ENCODE measurements at regions not wholly inside any gene's neighbourhood (a gene's known extent, or its start where the extent isn't known, plus 50 kb on each side); places are given as distances from the start of the nearest gene placed in this dataset.

DNA sequence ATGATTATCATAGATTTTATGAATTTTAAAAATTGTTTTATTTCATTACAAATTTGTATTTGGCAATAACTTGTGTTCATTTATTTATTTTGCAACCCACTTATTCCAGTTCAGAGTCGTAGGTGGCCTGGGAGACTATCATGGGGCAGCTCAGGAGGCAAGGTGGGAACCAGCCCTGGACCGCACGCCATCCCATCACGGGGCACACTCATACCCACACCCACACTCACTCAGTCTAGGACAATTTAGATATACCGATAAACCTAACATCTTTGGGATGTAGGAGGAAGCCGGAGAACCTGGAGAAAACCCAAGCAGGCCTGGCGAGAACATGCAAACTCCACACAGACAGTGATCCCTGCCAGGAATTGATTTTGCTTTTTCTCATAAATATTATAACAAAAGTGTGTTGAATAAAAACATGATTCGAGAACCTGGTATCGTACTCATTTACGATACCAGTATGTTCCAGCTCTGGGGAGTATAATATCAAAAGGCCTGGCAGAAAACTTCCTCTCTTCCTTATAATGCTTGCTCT, 205.3 kb downstream of the NFKBIZ start:
- Histone ChIP-seq H3K79me2 (ENCODE audit: insufficient read depth, low read length) (no peaks in the 10 kb centered on the region), H3F3A (ENCODE audit: low read depth) (no peaks in the 10 kb centered on the region), H3K4me3 (ENCODE audit: low read length, poor library complexity, severe bottlenecking) (no peak overlapping the region), H3K4me2 (ENCODE audit: low read depth, low read length, poor library complexity, severe bottlenecking) (no peak overlapping the region), H3K36me3 (ENCODE audit: insufficient read depth, low read length) (no peaks in the 10 kb centered on the region), H4K20me1 (ENCODE audit: insufficient read depth, low read length, poor library complexity, severe bottlenecking) (no peaks in the 10 kb centered on the region), H2AFZ (ENCODE audit: low read length) (no peak overlapping the region), H3K27me3 (ENCODE audit: insufficient read depth, low read length, poor library complexity, severe bottlenecking) (no peaks in the 10 kb centered on the region), H3K4me1 (ENCODE audit: insufficient read depth, low read length, poor library complexity, severe bottlenecking) (peaks cover 24% of the 10 kb centered on the region), H3K9me2 (replicated peaks; ENCODE audit: low read depth, low read length) (no peaks in the 10 kb centered on the region), H3K9me3 (ENCODE audit: insufficient read depth, low read depth, low read length) (peaks cover under 1% of the 10 kb centered on the region; the same call in 1 of the 2 replicates), H3K9ac (ENCODE audit: low read depth, low read length, poor library complexity, severe bottlenecking) (no peak overlapping the region)
- TF ChIP-seq, protein P1, sequence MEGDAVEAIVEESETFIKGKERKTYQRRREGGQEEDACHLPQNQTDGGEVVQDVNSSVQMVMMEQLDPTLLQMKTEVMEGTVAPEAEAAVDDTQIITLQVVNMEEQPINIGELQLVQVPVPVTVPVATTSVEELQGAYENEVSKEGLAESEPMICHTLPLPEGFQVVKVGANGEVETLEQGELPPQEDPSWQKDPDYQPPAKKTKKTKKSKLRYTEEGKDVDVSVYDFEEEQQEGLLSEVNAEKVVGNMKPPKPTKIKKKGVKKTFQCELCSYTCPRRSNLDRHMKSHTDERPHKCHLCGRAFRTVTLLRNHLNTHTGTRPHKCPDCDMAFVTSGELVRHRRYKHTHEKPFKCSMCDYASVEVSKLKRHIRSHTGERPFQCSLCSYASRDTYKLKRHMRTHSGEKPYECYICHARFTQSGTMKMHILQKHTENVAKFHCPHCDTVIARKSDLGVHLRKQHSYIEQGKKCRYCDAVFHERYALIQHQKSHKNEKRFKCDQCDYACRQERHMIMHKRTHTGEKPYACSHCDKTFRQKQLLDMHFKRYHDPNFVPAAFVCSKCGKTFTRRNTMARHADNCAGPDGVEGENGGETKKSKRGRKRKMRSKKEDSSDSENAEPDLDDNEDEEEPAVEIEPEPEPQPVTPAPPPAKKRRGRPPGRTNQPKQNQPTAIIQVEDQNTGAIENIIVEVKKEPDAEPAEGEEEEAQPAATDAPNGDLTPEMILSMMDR (conservative IDR thresholded peaks at IDR 0.05; ENCODE audit: low read length) = no peak
- no peak for TF ChIP-seq EZH2phosphoT487 (IDR thresholded peaks at IDR 0.05; ENCODE audit: borderline replicate concordance)

DNA sequence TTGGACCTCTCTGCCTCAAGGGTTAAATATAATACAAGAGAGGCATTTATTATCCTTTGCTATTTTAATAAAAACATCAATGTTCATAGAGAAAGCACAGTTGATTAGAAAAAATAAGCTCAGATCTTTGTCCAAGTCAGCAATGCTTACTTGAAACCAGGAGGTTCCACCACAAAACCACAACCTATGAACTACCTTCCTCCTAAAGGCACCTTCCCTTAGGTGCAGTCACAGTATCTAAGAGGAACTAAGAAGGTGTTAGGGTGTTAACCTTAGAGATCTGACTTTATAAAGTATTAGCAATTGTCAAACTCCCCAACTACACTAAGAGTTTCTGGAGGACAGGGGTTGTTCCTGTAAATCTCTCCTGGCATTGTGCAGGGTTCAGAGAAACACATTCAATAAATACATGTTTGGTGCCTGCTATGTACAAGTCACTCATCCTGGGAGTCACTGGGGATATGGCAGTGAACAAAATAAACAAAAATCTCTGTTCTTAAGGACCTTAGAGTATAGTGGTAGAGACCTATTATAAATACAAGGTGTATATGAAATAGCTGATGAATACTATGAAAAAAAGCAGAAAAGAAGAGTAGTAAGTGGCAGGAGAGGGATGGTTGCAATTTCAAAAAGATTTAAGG, 208.6 kb downstream of the NFKBIZ start:
- no peak for TF ChIP-seq EZH2phosphoT487 (IDR thresholded peaks at IDR 0.05; ENCODE audit: borderline replicate concordance)
- TF ChIP-seq, protein P1 (conservative IDR thresholded peaks at IDR 0.05; ENCODE audit: low read length) = no peak

DNA sequence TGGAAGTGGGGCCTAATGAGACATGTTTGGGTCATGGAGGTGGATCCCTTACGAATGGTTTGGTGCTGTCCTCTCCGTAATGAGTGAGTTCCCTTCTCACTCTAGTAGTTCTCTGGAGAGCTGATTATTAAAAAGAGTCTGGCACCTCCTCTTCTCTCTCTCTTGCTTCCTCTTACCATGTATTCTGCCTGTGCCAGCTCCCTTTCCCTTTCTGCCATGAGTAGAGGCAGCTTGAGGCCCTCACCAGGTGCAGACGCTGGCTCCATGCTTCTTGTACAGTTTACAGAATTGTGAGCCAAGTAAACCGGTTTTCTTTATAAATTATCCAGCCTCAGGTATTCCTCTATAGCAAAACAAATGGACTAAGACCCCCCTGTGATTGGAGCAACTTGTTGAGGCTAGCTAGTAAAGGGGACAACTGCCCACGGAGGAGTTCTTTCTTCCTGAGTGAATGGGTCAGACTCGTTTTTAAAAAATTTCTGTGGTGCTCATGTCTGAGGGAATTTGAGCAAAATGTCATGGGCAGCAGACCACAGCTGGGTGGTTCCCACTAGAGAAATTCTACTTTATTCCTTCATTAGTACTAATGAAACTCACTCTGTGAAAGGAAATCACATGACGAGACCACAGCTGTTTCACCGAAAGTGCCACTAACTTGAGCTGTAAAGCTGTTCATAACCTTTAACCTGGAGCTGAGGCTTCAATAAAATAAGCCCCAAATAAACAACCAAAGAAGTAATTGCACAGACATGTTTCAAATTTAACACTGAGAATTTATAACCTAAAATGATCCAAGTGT, 210.0 kb downstream of the NFKBIZ start:
- 0 out of 2 replicates have a peak overlapping the region, but pooled peaks have one; percentile 44 for H2AFZ ChIP-seq (ENCODE audit: low read length)
- no peaks in the 10 kb centered on the region for H3K9me2 ChIP-seq (replicated peaks; ENCODE audit: low read depth, low read length)
- TF ChIP-seq, protein P1 (conservative IDR thresholded peaks at IDR 0.05; ENCODE audit: low read length) = no peak
- TF ChIP-seq EZH2phosphoT487 (IDR thresholded peaks at IDR 0.05; ENCODE audit: borderline replicate concordance) = no peak
- H4K20me1 ChIP-seq (ENCODE audit: insufficient read depth, low read length, poor library complexity, severe bottlenecking) = no peaks in the 10 kb centered on the region
- no peaks in the 10 kb centered on the region for H3K9me3 ChIP-seq (ENCODE audit: insufficient read depth, low read depth, low read length)
- no peaks in the 10 kb centered on the region for H3K27me3 ChIP-seq (ENCODE audit: insufficient read depth, low read length, poor library complexity, severe bottlenecking)
- H3K4me2 ChIP-seq (ENCODE audit: low read depth, low read length, poor library complexity, severe bottlenecking) = peak overlapping the region; percentile 11
- H3K4me1 ChIP-seq (ENCODE audit: insufficient read depth, low read length, poor library complexity, severe bottlenecking) = peaks cover 26% of the 10 kb centered on the region
- no peaks in the 10 kb centered on the region for H3K36me3 ChIP-seq (ENCODE audit: insufficient read depth, low read length)
- no peak overlapping the region for H3K9ac ChIP-seq (ENCODE audit: low read depth, low read length, poor library complexity, severe bottlenecking)
- H3F3A ChIP-seq (ENCODE audit: low read depth) = no peaks in the 10 kb centered on the region
- H3K4me3 ChIP-seq (ENCODE audit: low read length, poor library complexity, severe bottlenecking) = no peak overlapping the region
- no peaks in the 10 kb centered on the region for H3K79me2 ChIP-seq (ENCODE audit: insufficient read depth, low read length)

More for the DNA sequence above, 208.6 kb downstream of the NFKBIZ start:
- Histone ChIP-seq H3K36me3 (ENCODE audit: insufficient read depth, low read length) (no peaks in the 10 kb centered on the region), H3F3A (ENCODE audit: low read depth) (no peaks in the 10 kb centered on the region), H3K9ac (ENCODE audit: low read depth, low read length, poor library complexity, severe bottlenecking) (no peak overlapping the region), H3K4me2 (ENCODE audit: low read depth, low read length, poor library complexity, severe bottlenecking) (peak overlapping the region; percentile 19), H3K27me3 (ENCODE audit: insufficient read depth, low read length, poor library complexity, severe bottlenecking) (no peaks in the 10 kb centered on the region), H4K20me1 (ENCODE audit: insufficient read depth, low read length, poor library complexity, severe bottlenecking) (no peaks in the 10 kb centered on the region), H3K4me3 (ENCODE audit: low read length, poor library complexity, severe bottlenecking) (no peak overlapping the region), H3K4me1 (ENCODE audit: insufficient read depth, low read length, poor library complexity, severe bottlenecking) (peaks cover 26% of the 10 kb centered on the region), H3K9me3 (ENCODE audit: insufficient read depth, low read depth, low read length) (no peaks in the 10 kb centered on the region), H3K79me2 (ENCODE audit: insufficient read depth, low read length) (no peaks in the 10 kb centered on the region), H3K9me2 (replicated peaks; ENCODE audit: low read depth, low read length) (no peaks in the 10 kb centered on the region), H2AFZ (ENCODE audit: low read length) (0 out of 2 replicates have a peak overlapping the region, but pooled peaks have one; percentile 44)

Data from Loucy (cell line).